Stomach smooth muscle (tissue), 2 donors: ENCODE measurements at regions not wholly inside any gene's neighbourhood (a gene's known extent, or its start where the extent isn't known, plus 50 kb on each side); places are given as distances from the start of the nearest gene placed in this dataset.
"Not testable (repeated sequence)": the region's sequence is repeated elsewhere in the genome, so short reads cannot be mapped to it uniquely, and the experiment has no call there.

Experiments used
- H3K27ac ChIP-seq: one replicate; pipeline ENCODE4 v1.7.0; 2013; ENCODE audit warnings: mild to moderate bottlenecking, low read length, inconsistent platforms
- H3K27me3 ChIP-seq, 2 donors: one replicate each; pipeline ENCODE4 v1.7.0; 2013; ENCODE audit warnings: low read length in 2 of 2; ENCODE audit not compliant: insufficient read depth in 2 of 2, control insufficient read depth in 1 of 2
- H3K36me3 ChIP-seq, 2 donors: one replicate each; pipeline ENCODE4 v1.7.0; 2013; ENCODE audit warnings: low read length in 2 of 2; ENCODE audit not compliant: control insufficient read depth in 2 of 2, insufficient read depth in 2 of 2
- H3K4me1 ChIP-seq: one replicate; pipeline ENCODE4 v1.7.0; 2013; ENCODE audit warnings: low read length; ENCODE audit not compliant: control insufficient read depth, insufficient read depth
- H3K4me3 ChIP-seq, 2 donors: one replicate each; pipeline ENCODE4 v1.7.0; 2013; ENCODE audit warnings: low read length in 2 of 2
- H3K9ac ChIP-seq, 2 donors: one replicate each; pipeline ENCODE4 v1.7.0; 2013; ENCODE audit warnings: low read length in 2 of 2, mild to moderate bottlenecking in 1 of 2
- H3K9me3 ChIP-seq, 2 donors: one replicate each; pipeline ENCODE4 v1.7.0; 2013; ENCODE audit warnings: low read length in 2 of 2; ENCODE audit not compliant: control insufficient read depth in 2 of 2
- donor health status: healthy.
- donor health status: Pancreatic carcinoma.

DNA sequence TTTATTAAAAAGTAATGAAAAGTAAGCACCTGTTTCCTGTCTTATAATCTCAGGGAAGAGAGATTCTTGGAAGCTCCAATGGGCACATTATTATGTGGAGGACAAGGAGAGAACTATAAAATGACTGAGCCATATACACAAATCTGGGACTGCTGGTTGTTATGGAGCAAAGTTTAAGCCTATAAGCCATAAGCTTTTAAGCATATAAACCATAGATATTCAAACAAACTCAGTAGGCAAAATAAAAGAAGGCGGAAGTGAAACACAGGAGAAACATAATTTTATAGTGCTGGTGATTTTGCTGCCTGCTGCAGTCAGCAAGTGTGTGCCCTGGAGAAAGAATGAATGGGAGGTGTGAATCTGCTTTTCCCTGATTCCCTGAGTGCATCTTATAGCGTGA lies 274.4 kb downstream of the KIF20B start:
- Histone ChIP-seq H3K27me3 (no peaks in the 10 kb centered on the region), H3K4me1 (peaks cover 2% of the 10 kb centered on the region), H3K9ac (no peak overlapping the region), H3K36me3 (no peaks in the 10 kb centered on the region), H3K9me3 (no peaks in the 10 kb centered on the region), H3K4me3 (no peak overlapping the region), H3K27ac (no peak overlapping the region)

DNA sequence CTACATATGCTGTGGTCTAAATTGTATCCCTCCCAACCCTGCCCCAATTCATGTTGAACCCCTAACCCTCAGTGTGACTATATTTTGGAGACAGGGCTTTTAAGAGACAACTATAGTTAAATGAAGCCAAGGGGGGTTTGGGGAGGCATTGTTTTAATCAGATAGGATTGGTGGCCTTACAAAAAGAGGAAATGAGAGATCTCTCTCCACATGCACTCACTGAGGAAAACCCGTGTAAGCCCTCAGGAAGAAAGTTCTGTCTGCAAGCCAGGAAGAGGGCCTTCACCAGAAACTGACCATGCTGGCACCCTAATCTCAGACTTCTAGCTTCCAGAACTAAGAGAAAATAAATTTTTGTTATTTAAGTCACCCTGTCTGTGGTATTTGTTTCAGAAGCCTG lies 276.7 kb downstream of the KIF20B start:
- H3K36me3 ChIP-seq: no peaks in the 10 kb centered on the region
- H3K27me3 ChIP-seq: no peaks in the 10 kb centered on the region
- H3K27ac ChIP-seq: no peak overlapping the region
- H3K4me3 ChIP-seq: no peak overlapping the region
- no peaks in the 10 kb centered on the region for H3K9me3 ChIP-seq
- no peaks in the 10 kb centered on the region for H3K4me1 ChIP-seq
- H3K9ac ChIP-seq: no peak overlapping the region

DNA sequence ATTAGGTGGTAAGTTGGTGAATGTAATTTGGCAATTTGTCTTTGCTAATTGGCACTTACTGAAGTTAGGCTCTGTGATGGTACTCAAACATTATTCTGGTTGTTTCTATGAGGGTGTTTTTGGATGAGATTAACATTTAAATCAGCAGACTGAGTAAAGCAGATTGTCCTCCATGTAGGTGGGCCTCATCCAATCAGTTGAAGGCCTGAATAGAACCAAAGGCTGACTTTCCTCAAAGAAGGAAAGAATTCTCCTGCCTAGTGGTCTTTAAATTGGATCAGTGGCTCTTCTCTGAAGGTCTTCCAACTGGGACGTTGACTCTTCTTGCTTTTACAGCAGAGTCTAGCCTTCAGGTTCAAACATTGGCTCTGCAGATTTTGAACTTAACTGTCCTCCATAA lies 278.3 kb downstream of the KIF20B start:
- no peak overlapping the region for H3K4me3 ChIP-seq
- H3K36me3 ChIP-seq: no peaks in the 10 kb centered on the region
- H3K4me1 ChIP-seq: no peaks in the 10 kb centered on the region
- no peak overlapping the region for H3K9ac ChIP-seq
- H3K27ac ChIP-seq: no peak overlapping the region
- H3K9me3 ChIP-seq: no peaks in the 10 kb centered on the region
- no peaks in the 10 kb centered on the region for H3K27me3 ChIP-seq

DNA sequence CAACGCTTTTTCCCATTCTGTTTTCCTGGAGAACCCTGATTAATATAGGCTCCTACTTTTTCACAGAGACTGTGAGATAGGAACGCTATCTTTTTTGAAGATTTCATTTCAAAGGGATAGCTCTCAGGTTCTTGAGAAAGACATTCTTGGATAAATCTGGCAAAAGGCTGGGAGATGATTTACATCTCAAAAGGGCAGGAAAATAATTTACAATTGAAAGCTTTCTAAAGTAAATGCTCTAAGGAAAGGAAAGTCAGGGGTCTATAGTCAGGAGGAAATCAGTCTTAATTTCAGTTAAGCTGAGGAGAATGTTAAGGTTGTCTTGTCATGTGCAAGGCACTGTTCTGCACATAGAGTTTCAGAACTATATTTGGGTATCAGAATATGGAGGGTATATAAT lies 278.8 kb downstream of the KIF20B start:
- H3K9ac ChIP-seq: no peak overlapping the region
- H3K9me3 ChIP-seq: no peaks in the 10 kb centered on the region
- no peak overlapping the region for H3K27ac ChIP-seq
- no peaks in the 10 kb centered on the region for H3K36me3 ChIP-seq
- no peak overlapping the region for H3K4me3 ChIP-seq
- no peaks in the 10 kb centered on the region for H3K27me3 ChIP-seq
- H3K4me1 ChIP-seq: no peaks in the 10 kb centered on the region

DNA sequence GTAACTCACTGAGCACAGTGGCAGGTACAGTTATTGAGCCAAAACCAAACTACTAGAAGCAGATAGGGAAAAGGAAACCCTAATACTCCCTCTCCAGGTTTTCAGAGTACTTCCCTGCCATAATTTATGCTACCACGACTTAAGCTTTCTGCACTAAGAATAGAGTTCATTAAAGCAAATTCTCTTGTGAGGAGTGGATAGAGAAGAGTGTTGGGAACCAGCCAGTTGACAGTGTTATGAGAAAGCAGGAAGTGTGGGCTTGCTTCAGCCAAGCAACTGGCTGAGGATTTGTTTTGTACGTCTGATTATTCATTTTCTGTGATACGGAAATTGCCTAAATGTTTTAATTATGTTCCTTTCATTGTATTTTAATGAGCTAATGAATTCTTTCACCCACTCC lies 280.5 kb downstream of the KIF20B start:
- Histone ChIP-seq H3K4me1 (no peaks in the 10 kb centered on the region), H3K27me3 (no peaks in the 10 kb centered on the region), H3K4me3 (no peak overlapping the region), H3K9me3 (no peaks in the 10 kb centered on the region), H3K9ac (no peak overlapping the region), H3K27ac (no peak overlapping the region), H3K36me3 (no peaks in the 10 kb centered on the region)

DNA sequence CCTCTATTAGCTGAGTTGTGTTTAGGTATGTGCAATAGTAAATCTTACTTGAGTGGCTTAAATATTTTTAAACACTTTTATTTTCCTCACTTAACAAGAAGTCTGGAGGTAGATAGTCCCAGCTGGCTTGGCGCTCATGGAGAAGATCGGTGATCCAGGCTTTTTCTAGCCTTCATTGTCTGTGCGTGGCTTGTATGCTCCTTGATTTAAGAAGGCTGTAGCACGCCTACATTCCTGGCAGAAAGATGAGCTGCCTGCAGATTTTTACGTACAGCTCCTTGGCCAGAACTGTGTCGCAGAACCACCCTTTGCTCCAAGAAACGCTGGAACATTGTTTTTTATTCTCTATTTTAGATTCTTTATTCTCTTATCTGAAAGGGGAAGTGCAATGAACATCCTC lies 284.1 kb downstream of the KIF20B start:
- no peaks in the 10 kb centered on the region for H3K27me3 ChIP-seq
- no peaks in the 10 kb centered on the region for H3K36me3 ChIP-seq
- no peaks in the 10 kb centered on the region for H3K9me3 ChIP-seq
- H3K9ac ChIP-seq: no peak overlapping the region
- no peaks in the 10 kb centered on the region for H3K4me1 ChIP-seq
- H3K27ac ChIP-seq: no peak overlapping the region
- no peak overlapping the region for H3K4me3 ChIP-seq

DNA sequence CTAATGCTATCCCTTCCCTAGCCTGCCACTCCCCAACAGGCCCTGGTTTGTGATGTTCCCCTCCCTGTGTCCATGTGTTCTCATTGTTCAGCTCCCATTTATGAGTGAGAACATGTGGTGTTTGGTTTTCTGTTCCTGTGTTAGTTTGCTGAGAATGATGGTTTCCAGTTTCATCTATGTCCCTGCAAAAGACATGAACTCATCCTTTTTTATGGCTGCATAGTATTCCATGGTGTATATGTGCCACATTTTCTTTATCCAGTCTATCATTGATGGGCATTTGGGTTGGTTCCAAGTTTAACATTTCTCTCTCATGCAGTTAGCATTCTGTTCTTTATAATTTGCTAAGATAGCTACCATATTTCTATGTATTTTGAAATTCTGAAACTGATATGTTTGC lies 287.0 kb downstream of the KIF20B start:
- H3K27ac ChIP-seq, H3K9ac ChIP-seq, H3K4me3 ChIP-seq, H3K9me3 ChIP-seq, H3K36me3 ChIP-seq, H3K27me3 ChIP-seq, H3K4me1 ChIP-seq: not testable (repeated sequence)

DNA sequence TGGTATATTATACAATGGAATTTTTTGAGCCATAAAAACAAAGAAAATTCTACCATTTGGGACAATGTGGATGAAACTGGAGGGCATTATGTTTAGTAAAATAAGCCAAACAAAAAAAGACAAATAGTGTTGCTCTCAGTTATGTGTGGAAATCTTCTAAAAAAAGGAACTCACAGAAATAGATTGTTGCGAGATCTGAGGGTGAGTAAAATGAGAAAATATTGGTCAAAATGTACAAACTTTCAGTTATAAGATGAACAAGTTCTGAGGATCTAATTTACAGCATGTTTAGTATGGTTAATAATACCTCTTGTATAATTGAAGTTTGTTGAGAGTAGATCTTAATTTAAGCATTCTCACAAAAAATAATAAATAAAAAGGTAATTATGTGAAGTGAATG lies 291.2 kb downstream of the KIF20B start:
- Histone ChIP-seq H3K4me1 (no peaks in the 10 kb centered on the region), H3K9ac (no peak overlapping the region), H3K4me3 (no peak overlapping the region), H3K9me3 (no peaks in the 10 kb centered on the region), H3K36me3 (no peaks in the 10 kb centered on the region), H3K27ac (no peak overlapping the region), H3K27me3 (no peaks in the 10 kb centered on the region)

DNA sequence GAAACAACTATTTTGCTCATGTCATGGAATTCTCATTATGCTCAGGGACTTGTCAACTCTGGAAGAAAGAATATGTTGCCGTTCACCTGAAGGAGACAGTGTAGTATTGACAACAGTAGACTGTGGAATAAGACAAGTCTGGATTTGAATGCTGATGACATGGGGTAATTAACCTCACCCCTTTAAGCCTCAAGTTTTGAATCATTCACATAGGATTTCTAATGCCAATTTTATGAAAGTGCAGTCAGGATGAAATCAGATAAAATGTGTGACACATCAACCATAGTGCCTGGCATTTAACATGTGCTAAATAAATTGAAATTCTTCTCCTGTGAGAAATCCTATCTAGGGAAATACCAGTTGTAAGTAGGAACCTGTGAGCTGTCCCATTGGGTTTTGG lies 305.8 kb downstream of the KIF20B start:
- Histone ChIP-seq H3K9ac (no peak overlapping the region), H3K9me3 (no peaks in the 10 kb centered on the region), H3K4me1 (no peaks in the 10 kb centered on the region), H3K27me3 (no peaks in the 10 kb centered on the region), H3K36me3 (no peaks in the 10 kb centered on the region), H3K27ac (no peak overlapping the region), H3K4me3 (no peak overlapping the region)

DNA sequence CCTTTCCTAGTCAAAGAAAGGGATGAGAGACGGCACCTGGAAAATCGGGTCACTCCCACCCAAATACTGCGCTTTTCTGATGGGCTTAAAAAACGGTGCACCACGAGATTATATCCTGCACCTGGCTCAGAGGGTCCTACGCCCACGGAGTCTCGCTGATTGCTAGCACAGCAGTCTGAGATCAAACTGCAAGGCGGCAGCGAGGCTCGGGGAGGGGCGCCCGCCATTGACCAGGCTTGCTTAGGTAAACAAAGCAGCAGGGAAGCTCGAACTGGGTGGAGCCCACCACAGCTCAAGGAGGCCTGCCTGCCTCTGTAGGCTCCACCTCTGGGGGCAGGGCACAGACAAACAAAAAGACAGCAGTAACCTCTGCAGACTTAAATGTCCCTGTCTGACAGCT lies 309.9 kb downstream of the KIF20B start:
- not testable (repeated sequence) for H3K4me3 ChIP-seq, H3K36me3 ChIP-seq, H3K9ac ChIP-seq, H3K27ac ChIP-seq, H3K9me3 ChIP-seq, H3K4me1 ChIP-seq, H3K27me3 ChIP-seq

DNA sequence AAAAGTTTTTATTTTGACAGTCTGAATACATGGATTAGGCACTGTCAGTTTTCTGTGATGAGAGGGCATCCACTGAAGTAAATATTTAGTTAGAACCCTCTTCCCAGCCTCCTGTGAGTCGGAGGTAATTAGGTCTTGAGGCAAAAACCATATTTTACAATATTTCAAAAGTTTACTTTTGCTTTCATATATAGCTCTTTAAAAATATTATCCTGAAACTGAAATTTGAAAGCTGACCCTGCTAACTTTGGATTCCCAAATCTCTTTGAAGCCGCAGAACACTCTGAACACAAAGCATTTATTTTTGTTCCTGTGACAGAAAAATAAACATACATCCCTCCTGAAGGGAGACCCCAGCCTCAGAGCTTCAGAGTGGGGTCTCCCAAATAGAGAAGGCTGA lies 317.4 kb downstream of the KIF20B start:
- H3K4me3 ChIP-seq: no peak overlapping the region
- no peak overlapping the region for H3K9ac ChIP-seq
- H3K27me3 ChIP-seq: no peaks in the 10 kb centered on the region
- H3K36me3 ChIP-seq: no peaks in the 10 kb centered on the region
- no peaks in the 10 kb centered on the region for H3K4me1 ChIP-seq
- no peaks in the 10 kb centered on the region for H3K9me3 ChIP-seq
- no peak overlapping the region for H3K27ac ChIP-seq

DNA sequence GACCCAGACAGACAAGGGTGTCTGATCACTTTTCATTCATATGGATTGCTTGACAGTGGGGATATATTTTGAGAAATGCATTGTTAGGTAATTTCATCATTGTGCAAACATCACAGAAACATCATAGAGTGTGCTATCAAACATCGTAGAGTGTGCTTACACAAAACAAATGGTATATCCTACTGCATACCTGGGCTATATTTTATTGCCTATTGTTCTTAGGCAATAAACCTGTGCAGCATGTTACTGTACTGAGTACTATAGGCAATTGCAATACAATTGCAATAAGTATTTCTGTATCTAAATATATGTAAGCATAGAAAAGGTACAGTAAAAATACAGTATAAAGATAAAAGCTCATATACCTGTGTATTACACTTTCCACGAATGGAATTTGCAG lies 319.1 kb downstream of the KIF20B start:
- no peaks in the 10 kb centered on the region for H3K36me3 ChIP-seq
- no peaks in the 10 kb centered on the region for H3K27me3 ChIP-seq
- no peak overlapping the region for H3K9ac ChIP-seq

More for the DNA sequence above, 319.1 kb downstream of the KIF20B start:
- Histone ChIP-seq H3K4me1 (no peaks in the 10 kb centered on the region), H3K9me3 (no peaks in the 10 kb centered on the region), H3K4me3 (no peak overlapping the region), H3K27ac (no peak overlapping the region)
